Ascending aorta (tissue), 2 donors: ENCODE measurements at regions not wholly inside any gene's neighbourhood (a gene's known extent, or its start where the extent isn't known, plus 50 kb on each side); places are given as distances from the start of the nearest gene placed in this dataset.

Experiments used
- DNase-seq, 2 donors: peaks; one replicate each; pipeline ENCODE4 v3.0.0-alpha.2; 2019; ENCODE audit warnings: low spot score in 2 of 2
- H3K27ac ChIP-seq, 2 donors: fragments of 200-600 bp; sonication (generic); one replicate each; pipeline ENCODE4 v1.5.1; 2016 to 2017; ENCODE audit warnings: mild to moderate bottlenecking in 1 of 2
- H3K27me3 ChIP-seq: fragments of 200-600 bp; sonication (generic); one replicate; pipeline ENCODE4 v1.5.1; 2017
- H3K36me3 ChIP-seq, 2 donors: fragments of 200-600 bp; sonication (generic); one replicate each; pipeline ENCODE4 v1.5.1; 2016
- H3K4me1 ChIP-seq, 2 donors: fragments of 200-600 bp; sonication (generic); one replicate each; pipeline ENCODE4 v1.5.1; 2016 to 2017; ENCODE audit warnings: mild to moderate bottlenecking in 1 of 2
- H3K4me3 ChIP-seq, 2 donors: fragments of 200-600 bp; sonication (generic); one replicate each; pipeline ENCODE4 v1.5.1; 2016 to 2017; ENCODE audit warnings: mild to moderate bottlenecking in 1 of 2
- H3K9me3 ChIP-seq, 2 donors: fragments of 200-600 bp; sonication (generic); one replicate each; pipeline ENCODE4 v1.5.1; 2016
- CTCF ChIP-seq, 3 experiments: fragments of 200-600 bp in 2 of 3; fragments of 450-650 bp in 1 of 3; sonication (generic) in 2 of 3; IDR thresholded peaks; one replicate each; pipeline ENCODE4 v1.5.1; 2016 to 2019; ENCODE audit warnings: antibody characterized with exemption in 3 of 3, mild to moderate bottlenecking in 1 of 3, moderate library complexity in 1 of 3
- intact Hi-C: fragments of 100-400 bp; cut with DNase I; formaldehyde crosslinking; loops from one replicate; pipeline ENCODE4 v1.15.1; 2023

DNA sequence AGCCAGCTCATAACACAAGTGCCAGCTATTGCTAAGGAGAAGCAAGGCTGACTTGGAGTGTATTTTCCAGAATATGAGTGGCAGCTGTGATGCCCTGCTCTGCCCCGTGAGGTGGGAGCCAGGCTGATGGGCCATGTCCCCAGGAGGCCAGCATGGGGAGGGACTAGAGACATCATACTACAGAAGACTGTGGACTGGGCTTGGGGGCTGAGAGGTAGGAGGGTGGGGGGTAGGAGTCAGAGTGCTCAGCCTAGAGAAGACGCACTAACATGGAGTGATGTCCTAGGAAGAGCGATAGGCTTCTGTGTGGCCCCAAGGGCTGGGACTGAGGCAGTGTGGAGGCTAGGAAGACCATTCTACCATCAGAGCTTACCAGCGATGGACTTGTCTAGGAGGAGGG is 143.7 kb downstream of the WSCD1 start:
- H3K27ac ChIP-seq = no peak overlapping the region
- no peak for TF ChIP-seq CTCF (IDR thresholded peaks at IDR 0.05)
- no peaks in the 10 kb centered on the region for H3K36me3 ChIP-seq
- H3K4me1 ChIP-seq = no peaks in the 10 kb centered on the region
- intact Hi-C loops = no loop called here
- H3K9me3 ChIP-seq = no peaks in the 10 kb centered on the region
- no peak overlapping the region for H3K4me3 ChIP-seq
- no peak for DNase-seq
- no peaks in the 10 kb centered on the region for H3K27me3 ChIP-seq

DNA sequence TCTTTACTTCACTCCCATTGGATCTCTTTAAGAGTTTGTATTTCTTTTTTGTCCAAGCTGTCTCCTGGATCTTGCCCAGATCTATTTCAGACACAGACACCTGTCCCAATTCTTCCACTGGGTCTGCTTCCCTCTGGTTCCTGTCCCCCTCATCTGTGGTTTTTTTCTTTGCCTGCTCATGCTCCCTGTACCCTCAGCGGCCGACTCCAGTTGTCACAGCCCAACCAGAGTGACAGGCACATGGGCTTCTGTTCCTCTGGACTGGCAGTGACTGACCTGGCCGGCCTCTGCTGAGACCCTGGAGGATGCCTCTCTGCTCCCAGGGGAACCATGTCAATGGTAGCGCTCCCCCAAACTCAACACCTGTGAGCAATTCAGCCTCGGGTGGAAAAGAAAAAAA is 142.6 kb downstream of the WSCD1 start:
- no peak for DNase-seq
- no peak for TF ChIP-seq CTCF (IDR thresholded peaks at IDR 0.05)
- H3K27me3 ChIP-seq = no peaks in the 10 kb centered on the region

DNA sequence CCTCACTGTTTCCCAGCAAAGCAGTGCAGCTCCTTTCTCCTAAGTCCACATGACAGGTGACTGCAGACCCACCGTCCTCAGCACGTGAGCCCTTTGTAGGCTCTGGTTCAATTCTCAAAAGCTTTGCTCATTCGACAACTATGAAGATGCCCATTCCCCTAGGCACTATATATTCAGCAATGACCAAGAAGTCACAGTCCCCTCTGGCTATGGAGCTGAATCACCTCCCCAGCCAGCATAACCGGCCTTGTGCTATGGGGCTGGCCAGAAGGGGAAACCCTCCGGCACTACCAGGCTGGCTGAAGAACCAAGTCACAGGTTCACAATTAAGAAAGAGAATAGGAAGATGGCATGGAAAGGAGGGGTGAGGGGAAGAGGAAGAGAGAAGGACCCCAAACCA is 139.7 kb downstream of the WSCD1 start:
- Histone ChIP-seq H3K36me3 (no peaks in the 10 kb centered on the region), H3K4me3 (no peak overlapping the region), H3K27ac (no peak overlapping the region), H3K27me3 (no peaks in the 10 kb centered on the region), H3K4me1 (no peaks in the 10 kb centered on the region), H3K9me3 (no peaks in the 10 kb centered on the region)
- DNase-seq = no peak
- no peak for TF ChIP-seq CTCF (IDR thresholded peaks at IDR 0.05)
- intact Hi-C loops = no loop called here

More for the DNA sequence above, 142.6 kb downstream of the WSCD1 start:
- Histone ChIP-seq H3K4me1 (no peaks in the 10 kb centered on the region), H3K9me3 (no peaks in the 10 kb centered on the region), H3K4me3 (no peak overlapping the region), H3K36me3 (no peaks in the 10 kb centered on the region), H3K27ac (no peak overlapping the region)
- intact Hi-C loops = no loop called here

DNA sequence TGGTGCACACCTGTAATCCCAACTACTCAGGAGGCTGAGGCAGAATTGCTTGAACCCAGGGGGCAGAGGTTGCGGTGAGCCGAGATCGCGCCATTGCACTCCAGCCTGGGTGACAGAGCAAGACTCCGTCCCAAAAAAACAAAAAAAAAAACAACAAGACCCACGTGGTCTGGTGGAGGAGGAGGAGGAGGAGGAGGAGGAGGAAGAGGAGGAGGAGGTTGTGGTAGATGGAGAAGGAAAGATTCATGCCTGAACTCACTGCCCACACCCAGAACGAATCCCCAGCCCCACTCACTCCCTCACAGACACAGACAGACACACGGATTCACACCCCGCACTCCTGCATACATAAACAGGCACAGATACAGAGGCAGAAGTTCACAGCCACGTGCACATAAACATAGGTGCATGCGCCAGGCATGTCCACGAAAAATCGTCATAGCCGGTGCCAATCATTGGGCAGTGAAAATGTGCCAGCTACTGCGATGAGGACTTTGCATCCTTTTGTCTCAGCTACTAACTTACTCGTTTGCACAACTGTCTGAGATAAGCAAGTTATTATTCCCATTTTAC is 138.5 kb downstream of the WSCD1 start:
- H3K4me3 ChIP-seq = no peak overlapping the region
- intact Hi-C loops = no loop called here
- H3K27ac ChIP-seq = no peak overlapping the region

GRCh38 chr17:6205525-6205924 is 135.3 kb downstream of the WSCD1 start:
- Histone ChIP-seq H3K27ac (no peak overlapping the region), H3K4me3 (no peak overlapping the region), H3K36me3 (no peaks in the 10 kb centered on the region), H3K4me1 (no peaks in the 10 kb centered on the region), H3K27me3 (no peaks in the 10 kb centered on the region), H3K9me3 (no peaks in the 10 kb centered on the region)
- no peak for DNase-seq
- intact Hi-C loops = no loop called here
- no peak for TF ChIP-seq CTCF (IDR thresholded peaks at IDR 0.05)

More for the DNA sequence above, 138.5 kb downstream of the WSCD1 start:
- H3K9me3 ChIP-seq = no peaks in the 10 kb centered on the region
- H3K27me3 ChIP-seq = no peaks in the 10 kb centered on the region
- H3K4me1 ChIP-seq = no peaks in the 10 kb centered on the region
- H3K36me3 ChIP-seq = no peaks in the 10 kb centered on the region
- DNase-seq = no peak
- no peak for TF ChIP-seq CTCF (IDR thresholded peaks at IDR 0.05)

DNA sequence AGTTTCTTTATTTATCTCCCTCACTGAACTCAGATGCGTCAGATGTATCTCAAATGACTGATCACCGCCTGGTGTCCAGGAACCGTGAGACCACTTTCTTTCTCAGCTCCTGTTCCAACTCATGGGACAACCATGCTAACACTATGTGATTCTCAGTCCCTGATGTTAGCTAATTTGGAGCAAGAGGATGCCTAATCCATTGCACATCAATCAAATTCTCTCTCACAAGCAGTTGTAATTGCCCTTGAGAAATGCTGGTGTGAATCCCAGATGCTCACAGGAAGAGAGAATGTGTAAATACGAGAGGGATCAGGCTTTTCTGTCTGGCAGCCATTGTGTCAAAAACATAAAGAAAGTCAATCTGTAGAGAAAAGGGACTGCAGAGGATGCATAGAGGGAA is 134.9 kb downstream of the WSCD1 start:
- intact Hi-C loops = no loop called here
- no peak overlapping the region for H3K4me3 ChIP-seq
- no peak overlapping the region for H3K27ac ChIP-seq
- no peak for TF ChIP-seq CTCF (IDR thresholded peaks at IDR 0.05)
- no peaks in the 10 kb centered on the region for H3K9me3 ChIP-seq
- no peaks in the 10 kb centered on the region for H3K4me1 ChIP-seq
- DNase-seq = no peak
- H3K36me3 ChIP-seq = no peaks in the 10 kb centered on the region
- H3K27me3 ChIP-seq = no peaks in the 10 kb centered on the region
